KMS-11 (cell line): ENCODE measurements at regions not wholly inside any gene's neighbourhood (a gene's known extent, or its start where the extent isn't known, plus 50 kb on each side); places are given as distances from the start of the nearest gene placed in this dataset.

Source experiments
- H2AFZ ChIP-seq: fragments of 200-600 bp; sonication (generic); 2 replicates; pipeline ENCODE4 v1.6.1; 2016; ENCODE audit warnings: antibody characterized with exemption, mixed run types, low read depth
- H3K27ac ChIP-seq: fragments of 200-600 bp; sonication (generic); 2 replicates; pipeline ENCODE4 v1.6.1; 2016; ENCODE audit warnings: mild to moderate bottlenecking, mixed run types
- H3K27me3 ChIP-seq: fragments of 200-600 bp; sonication (generic); 2 replicates; pipeline ENCODE4 v1.6.1; 2017; ENCODE audit warnings: mild to moderate bottlenecking, low read depth, mixed run types, moderate library complexity; ENCODE audit not compliant: insufficient read depth
- H3K36me3 ChIP-seq: fragments of 200-600 bp; sonication (generic); 2 replicates; pipeline ENCODE4 v1.6.1; 2017; ENCODE audit warnings: mild to moderate bottlenecking, mixed run types; ENCODE audit not compliant: insufficient read depth
- H3K4me1 ChIP-seq: fragments of 200-600 bp; sonication (generic); 2 replicates; pipeline ENCODE4 v1.6.1; 2016; ENCODE audit warnings: mild to moderate bottlenecking, low read depth, mixed run types; ENCODE audit not compliant: poor library complexity, severe bottlenecking
- H3K4me2 ChIP-seq: fragments of 200-600 bp; sonication (generic); 2 replicates; pipeline ENCODE4 v1.7.0; 2016; ENCODE audit warnings: mild to moderate bottlenecking, mixed run types
- H3K4me3 ChIP-seq: fragments of 200-600 bp; sonication (generic); IDR thresholded peaks from 2 replicates; pipeline ENCODE4 v1.6.1; 2017; ENCODE audit warnings: low read depth, low read length, mixed read lengths; ENCODE audit not compliant: insufficient read depth
- H3K79me2 ChIP-seq: fragments of 200-600 bp; sonication (generic); 2 replicates; pipeline ENCODE4 v1.6.1; 2016; ENCODE audit warnings: low read depth, mixed run types; ENCODE audit not compliant: insufficient read depth
- H3K9ac ChIP-seq: fragments of 200-600 bp; sonication (generic); 2 replicates; pipeline ENCODE4 v1.6.1; 2016; ENCODE audit warnings: mild to moderate bottlenecking, mixed run types
- H4K20me1 ChIP-seq: fragments of 200-600 bp; sonication (generic); 2 replicates; pipeline ENCODE4 v1.6.1; 2016; ENCODE audit warnings: mild to moderate bottlenecking, mixed run types; ENCODE audit not compliant: insufficient read depth
- TF ChIP-seq, protein P1 (sequence below): fragments of 200-600 bp; sonication (generic); conservative IDR thresholded peaks from 2 replicates; pipeline ENCODE4 v1.6.1; 2017; ENCODE audit warnings: low read depth, mild to moderate bottlenecking, antibody characterized with exemption, low read length, moderate library complexity, mixed read lengths

DNA sequence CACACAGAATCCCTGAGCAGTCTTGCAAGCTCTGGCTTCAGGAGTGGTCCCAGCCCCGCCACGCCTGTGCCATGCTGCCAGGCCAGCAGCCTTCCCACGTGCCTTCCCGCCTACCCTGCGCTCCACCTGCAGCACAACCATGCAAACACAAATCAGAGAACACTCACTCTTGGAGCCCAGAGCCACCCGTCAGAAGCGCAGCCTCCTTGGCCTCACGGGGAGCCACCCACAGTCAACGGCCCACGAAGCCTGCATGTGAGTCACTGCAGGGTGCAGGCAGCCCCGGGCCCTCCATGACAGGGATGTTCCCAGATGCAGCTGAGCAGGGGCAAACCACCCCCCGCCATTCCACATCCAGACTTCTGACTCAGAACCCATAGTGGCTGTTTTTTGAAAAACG, 217.0 kb downstream of the DLL1 start:
- H4K20me1 ChIP-seq = no peaks in the 10 kb centered on the region
- TF ChIP-seq, protein P1, sequence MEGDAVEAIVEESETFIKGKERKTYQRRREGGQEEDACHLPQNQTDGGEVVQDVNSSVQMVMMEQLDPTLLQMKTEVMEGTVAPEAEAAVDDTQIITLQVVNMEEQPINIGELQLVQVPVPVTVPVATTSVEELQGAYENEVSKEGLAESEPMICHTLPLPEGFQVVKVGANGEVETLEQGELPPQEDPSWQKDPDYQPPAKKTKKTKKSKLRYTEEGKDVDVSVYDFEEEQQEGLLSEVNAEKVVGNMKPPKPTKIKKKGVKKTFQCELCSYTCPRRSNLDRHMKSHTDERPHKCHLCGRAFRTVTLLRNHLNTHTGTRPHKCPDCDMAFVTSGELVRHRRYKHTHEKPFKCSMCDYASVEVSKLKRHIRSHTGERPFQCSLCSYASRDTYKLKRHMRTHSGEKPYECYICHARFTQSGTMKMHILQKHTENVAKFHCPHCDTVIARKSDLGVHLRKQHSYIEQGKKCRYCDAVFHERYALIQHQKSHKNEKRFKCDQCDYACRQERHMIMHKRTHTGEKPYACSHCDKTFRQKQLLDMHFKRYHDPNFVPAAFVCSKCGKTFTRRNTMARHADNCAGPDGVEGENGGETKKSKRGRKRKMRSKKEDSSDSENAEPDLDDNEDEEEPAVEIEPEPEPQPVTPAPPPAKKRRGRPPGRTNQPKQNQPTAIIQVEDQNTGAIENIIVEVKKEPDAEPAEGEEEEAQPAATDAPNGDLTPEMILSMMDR = no peak
- no peaks in the 10 kb centered on the region for H3K27me3 ChIP-seq
- no peak overlapping the region for H3K9ac ChIP-seq
- H3K27ac ChIP-seq = no peak overlapping the region
- H2AFZ ChIP-seq = no peak overlapping the region
- no peaks in the 10 kb centered on the region for H3K4me1 ChIP-seq
- H3K4me2 ChIP-seq = no peak overlapping the region
- no peaks in the 10 kb centered on the region for H3K79me2 ChIP-seq
- no peak overlapping the region for H3K4me3 ChIP-seq
- H3K36me3 ChIP-seq = no peaks in the 10 kb centered on the region

DNA sequence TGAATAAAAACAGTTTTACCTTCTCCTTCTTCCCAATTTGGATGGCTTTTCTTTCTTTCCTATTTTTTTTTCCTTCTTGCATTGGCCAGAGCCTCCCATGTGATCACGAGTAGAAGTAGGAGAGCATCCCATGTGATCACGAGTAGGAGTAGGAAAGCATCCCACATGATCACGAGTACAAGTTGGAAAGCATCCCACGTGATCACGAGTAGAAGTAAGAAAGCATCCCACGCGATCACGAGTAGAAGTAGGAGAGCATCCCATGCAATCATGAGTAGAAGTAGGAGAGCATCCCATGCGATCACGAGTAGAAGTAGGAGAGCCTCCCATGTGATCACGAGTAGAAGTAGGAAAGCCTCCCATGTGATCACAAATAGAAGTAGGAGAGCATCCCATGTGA, 218.6 kb downstream of the DLL1 start:
- Histone ChIP-seq H3K9ac (no peak overlapping the region), H3K27ac (no peak overlapping the region), H3K79me2 (no peaks in the 10 kb centered on the region), H3K36me3 (no peaks in the 10 kb centered on the region), H2AFZ (no peak overlapping the region), H3K4me1 (no peaks in the 10 kb centered on the region), H3K4me3 (no peak overlapping the region), H3K27me3 (no peaks in the 10 kb centered on the region), H4K20me1 (no peaks in the 10 kb centered on the region), H3K4me2 (no peak overlapping the region)
- TF ChIP-seq, protein P1 = no peak

DNA sequence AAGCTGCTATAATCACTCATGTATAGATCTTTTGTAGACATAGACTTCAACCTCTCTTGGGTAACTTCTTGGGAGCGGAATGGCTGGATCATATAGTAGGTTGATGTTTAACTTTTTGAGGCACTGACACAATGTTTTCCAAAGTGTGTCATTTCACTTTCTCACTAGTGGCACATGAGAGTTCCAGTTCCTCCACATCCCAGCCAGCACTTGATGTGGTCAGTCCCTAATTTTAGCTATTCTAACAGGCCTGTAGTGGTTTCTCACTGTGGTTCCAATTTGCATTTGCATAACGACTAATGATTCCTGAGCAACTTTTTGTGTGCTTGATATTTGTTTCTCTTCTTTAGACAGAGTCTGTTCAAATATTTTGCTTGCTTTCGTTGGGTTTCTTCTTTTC, 221.3 kb downstream of the DLL1 start:
- no peaks in the 10 kb centered on the region for H3K27me3 ChIP-seq
- H3K79me2 ChIP-seq = no peaks in the 10 kb centered on the region
- no peak overlapping the region for H3K4me2 ChIP-seq
- no peaks in the 10 kb centered on the region for H4K20me1 ChIP-seq
- H3K4me1 ChIP-seq = no peaks in the 10 kb centered on the region
- H3K4me3 ChIP-seq = no peak overlapping the region
- TF ChIP-seq, protein P1 = no peak
- H2AFZ ChIP-seq = no peak overlapping the region
- no peak overlapping the region for H3K9ac ChIP-seq
- no peak overlapping the region for H3K27ac ChIP-seq
- no peaks in the 10 kb centered on the region for H3K36me3 ChIP-seq

DNA sequence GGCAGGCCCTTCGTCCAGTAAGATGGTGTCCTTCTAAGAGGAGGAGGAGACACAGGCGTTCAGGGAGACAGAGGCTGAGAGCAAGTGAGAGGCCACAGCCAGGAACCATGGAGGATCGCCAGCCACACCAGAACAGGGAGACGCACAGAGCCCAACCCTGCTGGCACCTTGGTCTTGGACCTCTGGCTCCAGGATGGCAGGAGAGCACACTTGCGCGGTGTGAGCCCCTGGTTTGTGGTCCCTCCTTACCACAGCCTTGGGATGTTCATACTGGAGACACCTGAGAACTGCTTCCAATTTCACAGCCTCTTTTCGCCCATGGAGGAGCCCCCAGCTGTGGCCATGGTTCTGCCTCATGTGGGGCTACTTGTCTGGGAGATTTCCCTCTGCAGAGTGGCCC, 222.4 kb downstream of the DLL1 start:
- H3K4me1 ChIP-seq = no peaks in the 10 kb centered on the region
- no peak overlapping the region for H2AFZ ChIP-seq
- no peak overlapping the region for H3K27ac ChIP-seq
- H3K4me2 ChIP-seq = no peak overlapping the region
- H3K36me3 ChIP-seq = no peaks in the 10 kb centered on the region
- H3K27me3 ChIP-seq = no peaks in the 10 kb centered on the region
- H3K4me3 ChIP-seq = no peak overlapping the region
- TF ChIP-seq, protein P1 = no peak
- H3K9ac ChIP-seq = no peak overlapping the region
- no peaks in the 10 kb centered on the region for H3K79me2 ChIP-seq
- H4K20me1 ChIP-seq = no peaks in the 10 kb centered on the region

GRCh38 chr6:170067923-170068360, 222.9 kb downstream of the DLL1 start:
- no peak overlapping the region for H2AFZ ChIP-seq
- no peaks in the 10 kb centered on the region for H3K27me3 ChIP-seq
- no peak overlapping the region for H3K9ac ChIP-seq
- H3K36me3 ChIP-seq = no peaks in the 10 kb centered on the region
- H3K4me2 ChIP-seq = no peak overlapping the region
- H3K79me2 ChIP-seq = no peaks in the 10 kb centered on the region
- TF ChIP-seq, protein P1 = no peak
- no peak overlapping the region for H3K4me3 ChIP-seq
- no peak overlapping the region for H3K27ac ChIP-seq
- H3K4me1 ChIP-seq = no peaks in the 10 kb centered on the region
- H4K20me1 ChIP-seq = no peaks in the 10 kb centered on the region
